Omental fat pad (tissue), 3 donors: ENCODE measurements at regions not wholly inside any gene's neighbourhood (a gene's known extent, or its start where the extent isn't known, plus 50 kb on each side); places are given as distances from the start of the nearest gene placed in this dataset.

Experiments used
- ATAC-seq: fragments of 150-250 bp; one replicate; pipeline ENCODE4 v1.9.1; 2016; ENCODE audit warnings: mild to moderate bottlenecking, moderate library complexity; ENCODE audit not compliant: low FRiP score
- DNase-seq: peaks from one replicate; pipeline ENCODE4 v3.0.0-alpha.2; 2019; ENCODE audit warnings: low spot score
- CTCF ChIP-seq, 3 donors: fragments of 450-650 bp; IDR thresholded peaks; one replicate each; pipeline ENCODE4 v1.5.1; 2016 to 2017; ENCODE audit warnings: antibody characterized with exemption in 3 of 3, mild to moderate bottlenecking in 3 of 3, moderate library complexity in 2 of 3

GRCh38 chr11:103582351-103582909 lies 454.0 kb upstream of the DDI1 start:
- DNase-seq: no peak
- no peak for TF ChIP-seq CTCF (IDR thresholded peaks at IDR 0.05)
- ATAC-seq: no peak

- TF ChIP-seq CTCF (IDR thresholded peaks at IDR 0.05): no peak
- DNase-seq (no peak), ATAC-seq (no peak)
Measured at GRCh38 chr11:103584021-103584420, 452.4 kb upstream of the DDI1 start.

- TF ChIP-seq CTCF (IDR thresholded peaks at IDR 0.05): no peak
- ATAC-seq: no peak
- no peak for DNase-seq
Measured at GRCh38 chr11:103584720-103585119, 451.7 kb upstream of the DDI1 start.

- ATAC-seq: no peak
Measured at GRCh38 chr11:103585401-103585800, 451.0 kb upstream of the DDI1 start.

GRCh38 chr11:103585911-103586310 lies 450.5 kb upstream of the DDI1 start:
- DNase-seq (no peak), ATAC-seq (no peak)
- no peak for TF ChIP-seq CTCF (IDR thresholded peaks at IDR 0.05)

More at GRCh38 chr11:103585401-103585800, 451.0 kb upstream of the DDI1 start:
- no peak for TF ChIP-seq CTCF (IDR thresholded peaks at IDR 0.05)
- no peak for DNase-seq

- no peak for TF ChIP-seq CTCF (IDR thresholded peaks at IDR 0.05)
- ATAC-seq (no peak), DNase-seq (no peak)
Measured at GRCh38 chr11:103586756-103587155, 449.7 kb upstream of the DDI1 start.

- DNase-seq (no peak), ATAC-seq (no peak)
- no peak for TF ChIP-seq CTCF (IDR thresholded peaks at IDR 0.05)
Measured at GRCh38 chr11:103587901-103588788, 448.3 kb upstream of the DDI1 start.
